Islet of Langerhans (tissue), 1 donor: ENCODE measurements at regions not wholly inside any gene's neighbourhood (a gene's known extent, or its start where the extent isn't known, plus 50 kb on each side); places are given as distances from the start of the nearest gene placed in this dataset.
"Not testable (repeated sequence)": the region's sequence is repeated elsewhere in the genome, so short reads cannot be mapped to it uniquely, and the experiment has no call there.

ENCODE experiments used
- FAIRE-seq: peaks from one replicate; lab custom pipeline; 2011; peaks lifted over from hg19 to GRCh38; lab: Jason Lieb, UNC

DNA sequence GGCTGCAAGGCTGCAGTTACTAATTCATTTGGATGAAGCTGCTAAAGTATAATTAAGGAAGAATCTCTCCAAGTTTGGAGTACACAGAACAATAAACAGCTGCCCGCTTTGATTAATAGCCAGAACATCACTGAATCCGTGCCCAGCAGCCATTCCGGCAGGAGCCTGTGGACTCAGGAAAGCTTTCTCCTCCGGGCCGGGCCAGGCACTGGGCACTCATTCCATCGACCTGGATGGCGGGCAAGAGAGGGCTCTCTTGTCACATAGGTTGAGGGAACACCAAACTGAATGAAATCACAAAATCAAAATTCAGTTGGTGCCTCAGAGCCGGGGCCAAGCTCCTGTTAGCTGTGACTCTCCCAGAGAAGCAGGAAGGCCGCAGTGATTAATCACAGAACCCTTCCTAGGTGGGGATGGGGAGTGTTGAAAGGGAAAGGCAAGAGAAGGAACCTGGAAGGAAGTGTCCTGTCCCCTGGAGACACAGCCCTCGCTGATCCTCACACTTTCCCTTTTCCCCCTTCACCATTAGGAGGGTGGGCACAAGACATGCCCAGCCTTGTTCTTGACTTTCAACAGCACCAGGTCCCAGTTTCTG, 306.7 kb downstream of the NPHP4 start:
- FAIRE-seq, result no peak

- FAIRE-seq, result no peak
These were observed 307.4 kb downstream of the NPHP4 start for GRCh38 chr1:5684791-5685190.

DNA sequence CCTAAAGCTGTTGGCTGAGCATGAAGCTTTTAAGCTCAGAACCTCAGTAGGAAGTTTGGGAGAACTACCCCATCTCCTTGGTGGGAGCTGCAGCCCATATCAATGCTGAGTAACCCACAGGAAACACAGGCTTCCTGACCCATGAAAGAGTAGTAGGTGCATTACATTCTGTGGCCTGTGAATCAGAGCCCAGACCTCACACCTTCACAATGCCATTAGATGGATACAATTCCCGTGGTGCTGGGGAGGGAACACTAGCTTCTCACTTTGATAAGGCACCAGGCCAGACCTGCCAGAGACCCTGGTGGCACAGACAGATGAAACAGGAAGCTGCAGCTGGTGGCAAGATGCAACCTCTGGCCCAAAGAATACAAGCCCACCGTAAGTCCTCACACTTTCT, 308.8 kb downstream of the NPHP4 start:
- FAIRE-seq, result no peak

DNA sequence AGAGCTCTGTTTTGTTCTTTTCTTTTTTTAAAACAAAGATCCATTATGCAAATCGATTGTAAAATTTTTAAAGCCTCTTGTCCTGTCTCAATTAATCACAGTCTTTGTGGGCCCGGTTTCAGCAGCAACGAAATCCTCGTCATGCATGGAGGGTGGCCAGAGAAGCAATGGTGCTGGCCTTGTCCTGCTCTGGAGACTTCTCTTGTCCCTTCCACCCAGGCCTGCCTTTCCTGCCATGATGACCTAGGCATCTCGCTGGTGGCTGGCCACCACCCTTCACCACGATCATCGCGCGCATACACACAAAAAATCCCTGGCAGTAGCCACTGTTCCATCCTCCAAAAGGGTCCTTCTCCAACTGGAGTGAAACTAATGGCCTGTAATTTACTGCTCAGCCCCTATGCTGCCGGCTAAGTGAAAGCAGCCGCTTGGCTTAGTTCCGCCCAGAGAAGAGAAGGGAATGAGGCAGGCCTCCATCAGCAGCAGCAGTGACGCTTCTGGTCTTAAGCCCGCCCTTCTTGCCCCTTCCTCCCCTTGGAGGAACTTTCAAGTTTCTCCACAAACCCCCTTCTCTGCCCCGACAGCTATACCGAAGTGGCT, 309.5 kb downstream of the NPHP4 start:
- FAIRE-seq, result no peak

DNA sequence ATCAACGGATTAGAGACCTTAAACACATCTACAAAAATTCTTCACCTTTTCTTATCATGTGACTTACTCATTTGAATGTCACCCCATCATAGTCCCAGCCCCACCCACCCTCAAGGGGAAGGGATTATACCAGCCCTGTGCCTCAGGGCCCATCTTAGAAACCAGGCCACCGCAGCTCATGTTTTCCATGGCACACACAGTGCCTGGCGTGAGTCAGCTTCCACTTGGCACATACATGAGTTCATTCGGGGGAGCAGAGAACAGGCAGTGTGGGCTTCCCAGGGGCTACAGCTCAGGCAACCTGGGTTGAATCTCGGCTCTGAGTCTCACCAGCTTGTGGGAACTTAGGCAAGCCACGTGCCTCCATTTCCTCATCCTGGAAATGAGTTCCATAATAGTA, 310.6 kb downstream of the NPHP4 start:
- no peak for FAIRE-seq

- FAIRE-seq, result no peak
These were observed 311.6 kb downstream of the NPHP4 start for GRCh38 chr1:5680600-5680999.

GRCh38 chr1:5678759-5679158, 313.5 kb downstream of the NPHP4 start:
- no peak for FAIRE-seq

- not testable (repeated sequence) for FAIRE-seq
These were observed 319.9 kb downstream of the NPHP4 start for GRCh38 chr1:5672355-5672754.

GRCh38 chr1:5670590-5671350, 321.5 kb downstream of the NPHP4 start:
- no peak for FAIRE-seq

- FAIRE-seq, result no peak
These were observed 324.5 kb downstream of the NPHP4 start for GRCh38 chr1:5667513-5668325.

GRCh38 chr1:5664906-5665875, 327.0 kb downstream of the NPHP4 start:
- no peak for FAIRE-seq

DNA sequence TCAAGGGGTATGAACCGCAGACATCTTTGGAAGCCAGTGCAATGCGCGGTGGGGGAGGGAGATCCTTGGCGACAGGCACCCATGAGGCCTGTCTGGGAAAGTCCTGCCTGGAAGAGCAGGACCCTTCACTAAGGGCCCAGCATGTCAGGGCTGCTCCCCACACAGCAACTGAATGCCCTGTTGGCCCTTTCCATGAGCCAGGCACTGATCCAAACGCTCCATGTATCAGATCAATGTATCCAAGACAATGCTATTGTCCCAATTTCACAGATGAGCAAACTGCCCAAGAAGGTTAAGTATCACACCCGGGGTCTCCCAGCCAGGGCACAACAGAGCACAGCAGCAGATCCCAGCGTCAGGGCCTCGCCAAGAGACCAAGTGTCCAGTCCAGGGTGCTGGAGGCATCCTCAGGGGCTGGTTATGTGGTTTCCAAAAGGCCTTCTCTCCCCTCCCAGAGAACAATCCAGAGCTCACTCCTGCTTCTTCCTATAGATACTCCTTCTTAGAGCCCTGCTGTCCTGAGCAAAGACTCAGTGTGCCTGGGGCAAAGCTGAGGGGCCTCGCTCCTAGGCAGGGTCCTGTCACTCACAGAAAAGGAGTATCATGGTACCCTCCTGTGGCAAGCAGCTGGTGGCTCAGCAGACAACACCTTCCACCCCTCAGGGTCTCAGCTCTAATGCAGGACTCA, 328.0 kb downstream of the NPHP4 start:
- FAIRE-seq, result no peak

- FAIRE-seq, result no peak
These were observed 329.5 kb downstream of the NPHP4 start for GRCh38 chr1:5662744-5663126.

DNA sequence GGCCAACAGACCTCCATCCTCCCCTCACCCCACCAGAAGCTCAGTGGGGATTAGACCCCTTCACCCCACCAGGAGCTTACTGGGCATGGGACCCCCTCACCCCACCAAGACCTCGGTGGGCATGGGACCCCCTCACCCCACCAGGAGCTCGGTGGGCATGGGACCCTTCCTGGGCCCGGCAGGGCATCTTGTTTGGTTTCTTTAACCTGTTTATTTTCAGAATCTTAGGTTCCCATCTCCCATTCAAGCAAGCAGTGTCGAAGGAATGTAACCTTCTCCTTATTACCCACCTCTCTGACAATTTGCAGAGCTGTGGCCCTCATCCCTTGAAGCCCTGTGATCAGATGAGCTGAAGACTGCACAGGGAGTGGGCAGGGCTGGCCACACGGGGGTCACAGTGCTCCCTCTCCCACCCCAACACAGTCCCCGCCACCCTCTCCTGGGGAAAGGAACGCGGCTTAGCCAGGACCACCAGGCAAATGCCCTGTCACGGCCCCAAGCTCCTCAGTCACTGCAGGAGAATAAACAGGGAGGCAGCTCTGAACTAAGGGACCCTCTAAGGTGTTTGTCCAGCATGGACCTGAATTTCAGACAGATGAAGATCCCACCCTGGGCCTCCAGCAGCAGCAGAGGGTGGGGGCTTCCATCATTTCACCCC, 330.0 kb downstream of the NPHP4 start:
- FAIRE-seq, result no peak

- no peak for FAIRE-seq
These were observed 330.8 kb downstream of the NPHP4 start for GRCh38 chr1:5661196-5662085.

- FAIRE-seq, result no peak
These were observed 331.9 kb downstream of the NPHP4 start for GRCh38 chr1:5660141-5660935.

- no peak for FAIRE-seq
These were observed 332.6 kb downstream of the NPHP4 start for GRCh38 chr1:5659606-5660005.
